ENCODE measurements at regions not wholly inside any gene's neighbourhood (a gene's known extent, or its start where the extent isn't known, plus 50 kb on each side); places are given as distances from the start of the nearest gene placed in this dataset.

GRCh38 chr12:63220921-63221320, 69.9 kb upstream of the AVPR1A start:
- H3K9me3 Mint-ChIP-seq (ENCODE audit: insufficient read depth) = no peaks in the 10 kb centered on the region
- H3K27ac ChIP-seq (ENCODE audit: low read length in 2 of 2) = no peak overlapping the region
- no peak for DNase-seq
- H3K4me3 ChIP-seq (ENCODE audit: control extremely low read depth in 1 of 5, extremely low read depth in 1 of 5, insufficient read depth in 1 of 5, low read depth in 2 of 5, low read length in 4 of 5) = no peak overlapping the region
- H3K79me2 ChIP-seq (ENCODE audit: control insufficient read depth, insufficient read depth, low read length) = no peaks in the 10 kb centered on the region
- H3K27ac Mint-ChIP-seq = no peak overlapping the region
- H2AFZ ChIP-seq (ENCODE audit: insufficient read depth, low read depth, low read length, poor library complexity, severe bottlenecking) = no peak overlapping the region
- no peaks in the 10 kb centered on the region for H3K27me3 ChIP-seq (replicated peaks in 1 of 4; ENCODE audit: control extremely low read depth in 1 of 4, control insufficient read depth in 3 of 4, insufficient read depth in 4 of 4, low read length in 3 of 4)
- ChIA-PET CTCF (no interaction called here), POLR2A (no interaction called here)
- H3K36me3 ChIP-seq (replicated peaks in 1 of 2; ENCODE audit: control extremely low read depth in 1 of 2, control insufficient read depth in 1 of 2, extremely low read depth in 1 of 2, insufficient read depth in 2 of 2, low read length in 1 of 2) = no peaks in the 10 kb centered on the region
- H3K9me3 ChIP-seq (ENCODE audit: control extremely low read depth in 1 of 3, control insufficient read depth in 2 of 3, insufficient read depth in 1 of 3, low read length in 2 of 3) = no peaks in the 10 kb centered on the region
- H3K4me1 ChIP-seq (ENCODE audit: control insufficient read depth in 2 of 2, insufficient read depth in 2 of 2, low read length in 2 of 2) = no peaks in the 10 kb centered on the region
- intact Hi-C loops (cut with micrococcal nuclease) = no loop called here
- H3K27me3 Mint-ChIP-seq = no peaks in the 10 kb centered on the region
- H3K9ac ChIP-seq (ENCODE audit: low read length) = no peak overlapping the region
- WGBS (ENCODE audit: insufficient coverage) = 44% methylated on average over 1 of the region's 1 CpG
- H3K4me1 Mint-ChIP-seq = no peaks in the 10 kb centered on the region
- H3K4me2 ChIP-seq (replicated peaks; ENCODE audit: low read depth, low read length, poor library complexity, severe bottlenecking) = no peak overlapping the region
- no peak for ATAC-seq (ENCODE audit: low read depth)
- H3K4me3 Mint-ChIP-seq = no peak overlapping the region
- TF ChIP-seq CTCF (IDR thresholded peaks at IDR 0.05) (no peak), EZH2 (IDR thresholded peaks at IDR 0.05; ENCODE audit: borderline replicate concordance, insufficient read depth, low read depth, low read length, poor library complexity, severe bottlenecking) (no peak)
- H4K20me1 ChIP-seq (ENCODE audit: control insufficient read depth, insufficient read depth, low read length, poor library complexity, severe bottlenecking) = no peaks in the 10 kb centered on the region

GRCh38 chr12:63212316-63212715, 61.3 kb upstream of the AVPR1A start:
- Histone ChIP-seq H3K27ac (ENCODE audit: low read length in 2 of 2) (no peak overlapping the region), H3K27me3 (replicated peaks in 1 of 4; ENCODE audit: control extremely low read depth in 1 of 4, control insufficient read depth in 3 of 4, insufficient read depth in 4 of 4, low read length in 3 of 4) (no peaks in the 10 kb centered on the region), H2AFZ (ENCODE audit: insufficient read depth, low read depth, low read length, poor library complexity, severe bottlenecking) (no peak overlapping the region), H3K4me1 (ENCODE audit: control insufficient read depth in 2 of 2, insufficient read depth in 2 of 2, low read length in 2 of 2) (no peaks in the 10 kb centered on the region), H3K9me3 (ENCODE audit: control extremely low read depth in 1 of 3, control insufficient read depth in 2 of 3, insufficient read depth in 1 of 3, low read length in 2 of 3) (no peaks in the 10 kb centered on the region), H3K79me2 (ENCODE audit: control insufficient read depth, insufficient read depth, low read length) (no peaks in the 10 kb centered on the region), H3K4me3 (ENCODE audit: control extremely low read depth in 1 of 5, extremely low read depth in 1 of 5, insufficient read depth in 1 of 5, low read depth in 2 of 5, low read length in 4 of 5) (no peak overlapping the region), H3K9ac (ENCODE audit: low read length) (no peak overlapping the region), H3K36me3 (replicated peaks in 1 of 2; ENCODE audit: control extremely low read depth in 1 of 2, control insufficient read depth in 1 of 2, extremely low read depth in 1 of 2, insufficient read depth in 2 of 2, low read length in 1 of 2) (no peaks in the 10 kb centered on the region), H4K20me1 (ENCODE audit: control insufficient read depth, insufficient read depth, low read length, poor library complexity, severe bottlenecking) (no peaks in the 10 kb centered on the region), H3K4me2 (replicated peaks; ENCODE audit: low read depth, low read length, poor library complexity, severe bottlenecking) (no peak overlapping the region)
- ChIA-PET POLR2A (no interaction called here), CTCF (no interaction called here)
- Mint-ChIP-seq H3K4me1 (no peaks in the 10 kb centered on the region), H3K27me3 (no peaks in the 10 kb centered on the region), H3K4me3 (no peak overlapping the region), H3K27ac (no peak overlapping the region), H3K9me3 (ENCODE audit: insufficient read depth) (no peaks in the 10 kb centered on the region)
- 92% methylated on average over 2 of the region's 3 CpGs for WGBS (ENCODE audit: insufficient coverage)
- intact Hi-C loops (cut with micrococcal nuclease) = no loop called here
- ATAC-seq (ENCODE audit: low read depth) = no peak
- no peak for TF ChIP-seq EZH2 (IDR thresholded peaks at IDR 0.05; ENCODE audit: borderline replicate concordance, insufficient read depth, low read depth, low read length, poor library complexity, severe bottlenecking)
- TF ChIP-seq CTCF (IDR thresholded peaks at IDR 0.05) = no peak
- no peak for DNase-seq

Data from B cell (primary cell).